Natural killer cell treated with Interleukin-12 subunit alpha and Interleukin-12 subunit beta and Interleukin-15 and Interleukin-18, amount 100 ng/mL, for 72 hours (primary cell): ENCODE measurements at regions not wholly inside any gene's neighbourhood (a gene's known extent, or its start where the extent isn't known, plus 50 kb on each side); places are given as distances from the start of the nearest gene placed in this dataset.
A peak's percentile ranks its signal among the peaks of the same experiment; 100 is the strongest.

Experiments
- ATAC-seq, 2 donors: fragments of 150-1000 bp; cut with Tn5 transposase in 1 of 2; sonication (Bioruptor Pico), chemical (Tn5 transposase) in 1 of 2; 2 replicates each; pipeline ENCODE4 v1.10.0; 2021
- DNase-seq: peaks from one replicate; pipeline ENCODE4 v3.0.0; 2022; ENCODE audit warnings: low spot score
- H3K27ac Mint-ChIP-seq, 2 donors: 1 replicate in 1 of 2; 2 replicates in 1 of 2; pipeline ENCODE4 v1.8.0; 2022; ENCODE audit warnings: mixed read lengths in 2 of 2, mild to moderate bottlenecking in 1 of 2, moderate library complexity in 1 of 2
- H3K27me3 Mint-ChIP-seq, 2 donors: 1 replicate in 1 of 2; 2 replicates in 1 of 2; pipeline ENCODE4 v1.8.0; 2022; ENCODE audit warnings: mixed read lengths in 2 of 2
- H3K36me3 Mint-ChIP-seq: one replicate; pipeline ENCODE4 v1.8.0; 2022; ENCODE audit warnings: mixed read lengths
- H3K4me1 Mint-ChIP-seq, 2 donors: 1 replicate in 1 of 2; 2 replicates in 1 of 2; pipeline ENCODE4 v1.8.0; 2022; ENCODE audit warnings: low read depth in 2 of 2, mixed read lengths in 2 of 2, mild to moderate bottlenecking in 1 of 2
- H3K4me3 Mint-ChIP-seq: one replicate; pipeline ENCODE4 v1.8.0; 2022; ENCODE audit warnings: mixed read lengths
- H3K9me3 Mint-ChIP-seq: 2 replicates; pipeline ENCODE4 v1.8.0; 2022; ENCODE audit warnings: mixed read lengths

DNA sequence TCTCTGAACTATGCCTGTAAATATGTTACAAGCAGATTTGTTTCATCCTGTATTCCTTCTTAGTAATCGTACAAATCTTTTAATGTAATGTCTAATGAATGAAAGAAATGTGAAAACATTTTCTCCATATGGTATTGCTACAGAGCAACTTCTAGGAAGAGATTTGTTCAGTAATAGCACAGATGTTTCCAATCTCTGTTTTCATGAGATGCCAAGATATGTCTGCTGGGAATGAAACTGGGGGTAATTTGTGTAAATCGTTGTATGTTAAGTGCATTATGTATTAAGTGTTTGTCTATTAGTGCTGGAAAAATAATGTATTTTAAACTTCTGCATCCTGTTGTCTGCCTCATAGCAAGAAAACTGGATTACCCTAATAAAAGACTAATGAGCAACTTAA is 722.2 kb upstream of the EYS start:
- peaks cover 3% of the 10 kb centered on the region for H3K36me3 Mint-ChIP-seq
- DNase-seq (no peak), ATAC-seq (no peak)
- no peak overlapping the region for H3K4me3 Mint-ChIP-seq
- H3K27me3 Mint-ChIP-seq = no peaks in the 10 kb centered on the region
- no peak overlapping the region for H3K27ac Mint-ChIP-seq
- peaks cover 14% of the 10 kb centered on the region for H3K9me3 Mint-ChIP-seq
- no peaks in the 10 kb centered on the region for H3K4me1 Mint-ChIP-seq

DNA sequence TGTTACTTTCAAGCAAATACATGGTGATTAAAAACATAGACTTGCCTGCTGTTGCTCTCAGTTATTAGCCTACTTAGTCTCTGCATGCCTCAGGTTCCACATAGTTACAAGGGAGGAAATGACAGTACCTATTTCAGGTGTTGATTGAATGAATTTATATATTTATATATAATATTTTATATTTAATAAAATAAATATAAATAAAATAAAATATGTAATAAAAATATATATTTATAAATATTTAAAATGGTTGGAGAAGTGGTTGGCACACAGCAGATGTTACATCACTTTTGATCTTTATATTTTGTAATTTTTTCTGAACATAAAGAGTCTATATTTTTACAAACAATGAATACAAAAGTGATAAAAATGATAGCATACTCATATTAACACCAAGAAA is 716.0 kb upstream of the EYS start:
- H3K4me1 Mint-ChIP-seq = no peaks in the 10 kb centered on the region
- no peak overlapping the region for H3K27ac Mint-ChIP-seq
- H3K4me3 Mint-ChIP-seq = no peak overlapping the region
- H3K9me3 Mint-ChIP-seq = peaks cover 14% of the 10 kb centered on the region
- DNase-seq (no peak), ATAC-seq (no peak)
- no peaks in the 10 kb centered on the region for H3K27me3 Mint-ChIP-seq
- peaks cover 8% of the 10 kb centered on the region for H3K36me3 Mint-ChIP-seq

DNA sequence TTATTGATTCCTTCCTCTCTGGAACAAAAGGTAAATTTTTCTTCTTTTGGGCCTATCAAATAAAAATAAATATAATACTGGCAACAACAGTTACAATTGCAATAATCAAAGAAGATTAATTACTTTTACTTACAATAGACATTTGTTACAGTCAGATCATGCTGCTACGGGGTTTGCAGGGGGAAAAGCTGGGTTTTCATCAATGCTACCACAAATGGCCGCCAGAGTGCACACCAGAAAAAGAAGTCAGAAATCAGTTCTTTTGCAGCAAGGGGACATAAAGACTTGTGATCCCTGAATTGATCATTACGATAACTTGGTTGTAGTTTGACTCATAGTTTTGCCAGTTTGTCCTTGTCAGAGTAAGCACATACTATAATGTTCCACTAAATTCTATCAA is 714.5 kb upstream of the EYS start:
- Mint-ChIP-seq H3K9me3 (peaks cover 21% of the 10 kb centered on the region), H3K4me1 (no peaks in the 10 kb centered on the region), H3K36me3 (peaks cover 8% of the 10 kb centered on the region), H3K27me3 (no peaks in the 10 kb centered on the region), H3K27ac (no peak overlapping the region), H3K4me3 (no peak overlapping the region)
- ATAC-seq (no peak), DNase-seq (no peak)

DNA sequence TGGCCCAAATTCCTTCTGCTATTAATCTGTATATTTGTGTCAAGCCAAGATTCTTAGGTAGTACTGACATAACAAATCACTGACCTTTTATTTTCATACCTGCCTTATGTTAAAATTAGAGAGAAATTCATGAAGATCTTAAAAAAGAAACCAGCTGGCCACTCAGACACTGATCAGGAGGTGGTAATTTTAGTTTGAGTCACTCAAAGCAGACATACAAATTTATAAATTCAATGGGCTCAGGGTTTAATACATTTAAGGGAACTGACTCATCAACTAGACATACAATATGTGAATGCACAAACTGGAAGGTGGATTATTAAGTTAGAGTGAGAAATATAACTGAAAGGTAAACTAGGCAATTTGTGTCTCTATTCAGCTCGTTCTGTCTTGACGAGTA is 711.9 kb upstream of the EYS start:
- ATAC-seq (no peak), DNase-seq (no peak)
- Mint-ChIP-seq H3K36me3 (peaks cover 4% of the 10 kb centered on the region), H3K27ac (no peak overlapping the region), H3K27me3 (no peaks in the 10 kb centered on the region), H3K9me3 (peaks cover 17% of the 10 kb centered on the region), H3K4me3 (no peak overlapping the region), H3K4me1 (no peaks in the 10 kb centered on the region)

DNA sequence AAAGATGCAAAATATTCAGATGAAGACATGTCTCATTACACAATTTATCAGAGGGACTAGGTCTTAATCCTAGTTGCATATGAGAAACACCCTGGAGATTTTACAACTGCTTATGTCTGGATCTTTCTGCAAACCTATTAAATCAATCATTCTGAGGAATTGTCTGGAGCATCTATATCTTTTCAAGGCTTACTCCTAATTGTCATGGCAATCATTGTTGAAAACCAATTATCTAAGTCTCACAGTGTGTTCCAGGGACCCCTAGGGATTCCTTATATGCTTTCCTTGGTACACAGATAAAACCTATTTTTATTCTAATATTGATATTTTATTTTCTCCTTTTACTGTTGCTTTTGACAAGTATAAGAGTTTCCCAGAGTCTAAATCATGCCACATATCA is 696.9 kb upstream of the EYS start:
- Mint-ChIP-seq H3K27me3 (no peaks in the 10 kb centered on the region), H3K9me3 (no peaks in the 10 kb centered on the region), H3K27ac (no peak overlapping the region), H3K4me3 (no peak overlapping the region), H3K36me3 (no peaks in the 10 kb centered on the region), H3K4me1 (no peaks in the 10 kb centered on the region)
- DNase-seq (no peak), ATAC-seq (no peak)

DNA sequence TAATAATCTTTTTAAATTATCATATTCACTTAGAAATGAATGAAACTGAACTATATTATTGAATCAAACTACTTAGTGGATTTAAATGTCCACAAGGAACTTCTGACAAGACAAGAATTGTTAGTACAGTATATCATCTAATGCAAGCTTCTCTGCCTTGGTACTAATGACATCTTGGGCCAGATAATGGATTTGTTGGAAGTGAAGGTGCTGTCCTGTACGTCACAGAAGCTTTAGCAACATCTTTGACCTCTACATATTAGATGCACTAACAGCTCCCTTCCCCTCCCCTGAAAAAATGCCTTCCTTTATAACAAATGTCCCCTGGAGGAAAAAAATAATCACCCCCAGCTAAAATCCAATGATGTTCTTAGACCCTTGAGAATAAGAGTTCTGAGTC is 695.8 kb upstream of the EYS start:
- ATAC-seq (no peak), DNase-seq (no peak)
- no peak overlapping the region for H3K27ac Mint-ChIP-seq
- H3K36me3 Mint-ChIP-seq = no peaks in the 10 kb centered on the region
- no peaks in the 10 kb centered on the region for H3K27me3 Mint-ChIP-seq
- no peaks in the 10 kb centered on the region for H3K9me3 Mint-ChIP-seq
- H3K4me1 Mint-ChIP-seq = no peaks in the 10 kb centered on the region
- no peak overlapping the region for H3K4me3 Mint-ChIP-seq

DNA sequence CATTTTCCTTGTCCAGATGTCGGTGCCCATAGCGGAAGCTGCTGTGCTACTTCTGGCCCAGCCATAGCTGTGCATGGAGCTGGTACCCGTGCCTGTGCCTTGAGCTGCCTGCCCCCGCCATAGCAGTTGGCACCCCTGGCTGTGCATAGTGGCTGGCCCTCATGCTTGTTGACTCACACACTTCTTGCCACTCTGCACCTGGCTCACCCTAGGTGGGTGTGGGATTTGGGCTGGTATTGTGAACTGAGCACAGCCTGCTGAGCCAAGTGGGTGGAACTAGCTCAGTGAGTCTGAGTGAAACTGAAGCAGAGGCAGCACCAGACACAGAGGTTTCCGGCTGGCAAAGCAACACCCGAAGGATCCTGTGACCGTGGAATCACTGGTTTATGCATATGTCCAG is 689.5 kb upstream of the EYS start:
- no peaks in the 10 kb centered on the region for H3K4me1 Mint-ChIP-seq
- ATAC-seq (peak in 1 of 2 donors; percentile 38), DNase-seq (no peak)
- no peak overlapping the region for H3K27ac Mint-ChIP-seq
- no peaks in the 10 kb centered on the region for H3K36me3 Mint-ChIP-seq
- H3K4me3 Mint-ChIP-seq = no peak overlapping the region
- no peaks in the 10 kb centered on the region for H3K27me3 Mint-ChIP-seq
- peaks cover 13% of the 10 kb centered on the region for H3K9me3 Mint-ChIP-seq

DNA sequence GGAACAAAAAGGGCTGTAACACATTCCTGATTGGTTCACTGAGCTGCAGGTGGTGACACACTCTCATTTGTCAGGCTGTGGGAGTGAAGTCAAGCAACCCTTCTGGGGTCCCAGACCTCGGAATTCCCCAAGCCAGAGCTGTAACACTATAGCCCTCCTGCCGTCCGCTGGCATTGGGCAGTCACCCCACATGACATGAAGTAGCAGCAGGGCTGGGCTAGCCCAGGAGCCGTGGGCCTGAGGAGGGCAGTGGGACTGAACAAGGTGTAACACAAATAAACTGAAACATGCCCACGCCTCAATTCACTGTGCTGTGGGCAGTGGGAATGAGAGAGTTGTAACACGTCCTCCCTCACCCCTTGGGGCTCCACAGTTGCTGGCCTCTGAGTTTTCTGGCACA is 689.1 kb upstream of the EYS start:
- no peak for DNase-seq
- Mint-ChIP-seq H3K27ac (no peak overlapping the region), H3K4me3 (no peak overlapping the region), H3K36me3 (no peaks in the 10 kb centered on the region), H3K4me1 (no peaks in the 10 kb centered on the region), H3K9me3 (peaks cover 13% of the 10 kb centered on the region), H3K27me3 (no peaks in the 10 kb centered on the region)
- ATAC-seq = no peak

DNA sequence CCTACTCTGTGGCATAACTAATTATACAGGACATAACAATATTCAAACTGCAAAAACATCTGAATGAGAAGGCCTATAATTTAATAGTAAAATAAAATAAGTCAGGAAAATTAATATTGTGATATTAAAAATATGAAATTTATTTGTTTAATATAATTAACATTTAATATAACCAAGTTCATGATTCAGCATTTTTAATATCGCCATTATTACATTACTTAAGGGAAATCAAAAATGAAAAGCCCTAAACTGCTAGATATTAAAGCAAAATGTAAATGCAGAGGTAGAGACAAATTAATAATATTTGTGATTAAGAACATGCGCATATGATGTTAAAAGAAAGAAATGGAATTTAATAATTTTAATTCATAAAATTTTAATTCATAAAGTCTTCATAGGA is 683.4 kb upstream of the EYS start:
- Mint-ChIP-seq H3K27me3 (no peaks in the 10 kb centered on the region), H3K9me3 (peaks cover 15% of the 10 kb centered on the region), H3K4me1 (no peaks in the 10 kb centered on the region), H3K27ac (no peak overlapping the region), H3K36me3 (no peaks in the 10 kb centered on the region), H3K4me3 (no peak overlapping the region)
- DNase-seq = no peak
- no peak for ATAC-seq

DNA sequence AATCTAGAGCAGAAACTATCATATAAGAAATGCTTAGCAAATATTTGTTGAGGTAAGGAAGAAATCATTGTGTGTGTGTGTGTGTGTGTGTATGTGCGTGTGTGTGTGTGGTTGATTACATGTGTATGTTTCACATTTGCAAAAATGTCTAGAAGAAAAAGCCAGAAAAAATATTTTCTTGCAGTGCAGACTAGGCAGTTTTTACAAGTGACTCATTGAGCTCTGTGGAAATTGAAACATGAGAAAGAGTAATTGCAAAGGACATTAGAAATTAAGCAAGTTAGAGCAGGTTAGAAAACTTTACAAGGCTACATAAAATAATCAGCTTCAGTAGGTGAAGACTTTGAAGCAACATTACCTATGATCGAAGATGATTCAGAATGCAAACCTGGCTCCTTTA is 669.0 kb upstream of the EYS start:
- Mint-ChIP-seq H3K4me1 (no peaks in the 10 kb centered on the region), H3K9me3 (peaks cover 45% of the 10 kb centered on the region), H3K27me3 (no peaks in the 10 kb centered on the region), H3K4me3 (no peak overlapping the region), H3K36me3 (peaks cover 9% of the 10 kb centered on the region), H3K27ac (no peak overlapping the region)
- no peak for ATAC-seq
- DNase-seq = no peak

DNA sequence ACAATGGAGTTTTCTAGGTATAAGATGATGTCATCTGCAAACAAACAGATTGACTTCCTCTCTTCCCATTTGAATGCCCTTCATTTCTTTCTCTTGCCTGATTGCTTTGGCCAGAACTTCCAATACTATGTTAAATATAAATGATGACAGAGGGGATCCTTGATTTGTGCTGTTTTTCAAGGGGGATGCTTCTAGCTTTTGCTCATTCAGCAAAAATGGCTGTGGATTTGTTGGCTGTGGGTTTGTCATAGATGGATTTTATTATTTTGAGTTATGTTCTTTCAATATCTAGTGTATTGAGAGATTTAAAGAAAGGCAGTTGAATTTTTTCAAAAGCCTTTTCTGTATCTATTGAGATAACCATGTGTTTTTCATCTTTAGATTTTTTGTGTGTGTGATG is 662.4 kb upstream of the EYS start:
- no peak overlapping the region for H3K27ac Mint-ChIP-seq
- ATAC-seq (no peak), DNase-seq (no peak)
- H3K9me3 Mint-ChIP-seq = peaks cover 28% of the 10 kb centered on the region
- H3K4me1 Mint-ChIP-seq = no peaks in the 10 kb centered on the region
- no peaks in the 10 kb centered on the region for H3K27me3 Mint-ChIP-seq
- H3K4me3 Mint-ChIP-seq = no peak overlapping the region
- peaks cover 12% of the 10 kb centered on the region for H3K36me3 Mint-ChIP-seq

DNA sequence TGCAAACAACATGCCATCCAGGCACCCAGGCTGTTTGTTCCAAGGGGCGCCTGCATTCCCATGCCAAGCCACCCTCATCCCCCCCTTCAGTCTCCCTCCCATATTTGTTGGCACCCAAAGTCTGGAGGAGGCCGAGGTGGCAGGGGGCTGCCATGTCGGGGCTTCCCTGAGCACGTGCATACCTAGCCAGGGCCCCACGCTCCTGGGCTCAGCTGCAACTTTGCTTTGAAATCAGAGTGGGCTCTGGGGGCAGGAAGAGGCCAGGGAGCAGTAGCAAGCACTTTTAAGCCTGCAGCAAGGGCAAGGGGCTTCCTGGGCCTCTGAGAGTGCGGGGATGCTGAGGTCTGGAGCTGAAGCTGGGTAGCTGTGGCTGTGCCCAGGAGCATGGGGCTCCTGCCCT is 655.9 kb upstream of the EYS start:
- ATAC-seq = no peak
- Mint-ChIP-seq H3K36me3 (no peaks in the 10 kb centered on the region), H3K4me3 (no peak overlapping the region), H3K27me3 (no peaks in the 10 kb centered on the region), H3K27ac (no peak overlapping the region), H3K4me1 (no peaks in the 10 kb centered on the region), H3K9me3 (peaks cover 3% of the 10 kb centered on the region)
- no peak for DNase-seq

DNA sequence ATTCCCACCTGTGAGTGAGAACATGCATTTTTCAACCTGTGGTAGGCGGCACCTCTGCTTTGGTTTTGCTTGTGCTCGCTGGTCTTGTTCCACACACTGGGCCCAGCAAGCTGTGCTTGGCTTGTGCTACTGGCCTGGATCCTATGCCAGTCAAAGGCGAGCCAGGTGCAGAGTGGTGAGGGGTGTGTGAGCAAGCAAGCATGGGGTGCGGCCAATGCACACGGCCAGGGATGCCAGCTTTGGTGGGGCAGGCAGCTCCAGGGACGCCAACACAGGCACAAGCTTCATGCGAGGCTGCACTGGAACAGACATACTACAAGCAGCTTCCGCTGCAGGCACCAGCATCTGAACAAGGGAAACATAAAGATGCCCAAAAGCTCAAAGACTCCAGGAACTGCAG is 654.9 kb upstream of the EYS start:
- Mint-ChIP-seq H3K27me3 (no peaks in the 10 kb centered on the region), H3K4me3 (no peak overlapping the region), H3K9me3 (peaks cover 4% of the 10 kb centered on the region), H3K4me1 (no peaks in the 10 kb centered on the region), H3K27ac (no peak overlapping the region), H3K36me3 (no peaks in the 10 kb centered on the region)
- ATAC-seq (no peak), DNase-seq (no peak)

DNA sequence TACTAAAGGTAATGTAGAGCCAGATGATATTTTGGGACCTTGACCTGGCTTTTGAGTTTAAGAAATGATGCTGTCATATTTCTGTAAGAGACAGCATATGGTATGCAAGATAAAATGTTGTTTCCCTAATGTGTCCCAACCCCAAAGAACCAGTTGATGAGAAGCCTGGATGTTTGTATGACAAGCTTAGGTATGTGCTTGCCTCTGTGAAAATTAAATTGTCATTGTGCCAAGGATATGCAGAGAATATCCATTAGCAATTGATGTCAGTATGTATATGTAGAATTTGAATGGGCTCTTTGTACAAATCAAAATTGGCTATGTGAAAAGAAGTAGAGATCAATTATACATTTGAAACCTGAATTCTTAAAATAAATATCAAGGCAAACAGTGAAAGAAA is 650.8 kb upstream of the EYS start:
- DNase-seq (no peak), ATAC-seq (no peak)
- Mint-ChIP-seq H3K4me3 (no peak overlapping the region), H3K27ac (no peak overlapping the region), H3K27me3 (no peaks in the 10 kb centered on the region), H3K4me1 (no peaks in the 10 kb centered on the region), H3K36me3 (no peaks in the 10 kb centered on the region), H3K9me3 (peaks cover 9% of the 10 kb centered on the region)

DNA sequence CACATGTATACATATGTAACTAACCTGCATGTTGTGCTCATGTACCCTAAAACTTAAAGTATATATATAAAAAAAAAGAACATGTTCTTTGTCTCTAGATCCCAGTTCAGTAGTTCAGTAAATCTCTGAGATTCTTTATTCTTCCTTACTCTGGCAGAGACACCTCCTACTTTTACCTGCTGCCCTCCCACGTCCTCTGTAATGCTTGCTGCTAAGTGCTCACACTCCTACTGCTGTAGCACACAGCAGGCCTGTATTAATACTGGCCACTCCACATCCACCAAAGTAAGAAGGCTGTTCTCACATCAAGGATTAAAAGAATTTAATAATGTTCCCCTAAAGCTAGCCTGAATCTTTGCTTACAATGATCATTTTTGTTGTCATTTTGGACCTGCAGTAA is 648.4 kb upstream of the EYS start:
- no peak overlapping the region for H3K4me3 Mint-ChIP-seq
- H3K27me3 Mint-ChIP-seq = no peaks in the 10 kb centered on the region
- H3K27ac Mint-ChIP-seq = no peak overlapping the region
- no peak for ATAC-seq
- DNase-seq = no peak
- no peaks in the 10 kb centered on the region for H3K36me3 Mint-ChIP-seq
- H3K4me1 Mint-ChIP-seq = no peaks in the 10 kb centered on the region
- peaks cover 8% of the 10 kb centered on the region for H3K9me3 Mint-ChIP-seq

DNA sequence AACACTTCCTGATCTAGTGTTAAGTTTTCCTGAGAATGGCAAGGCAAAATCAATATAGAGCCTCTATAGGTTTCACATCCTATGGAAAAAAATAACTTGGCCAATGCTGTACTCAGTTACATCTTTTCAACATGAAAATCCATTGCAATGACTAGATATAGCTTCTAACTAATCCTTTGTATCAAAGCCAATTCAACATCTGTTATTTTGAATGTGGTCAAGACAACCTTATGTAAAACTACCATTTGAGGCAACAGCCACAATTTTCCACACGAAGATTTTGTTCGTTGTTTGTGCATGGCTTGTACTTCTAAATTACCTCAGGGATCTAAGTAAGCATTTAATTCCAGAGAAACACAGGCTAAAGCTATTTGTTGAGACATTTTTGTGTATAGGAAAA is 637.8 kb upstream of the EYS start:
- H3K27me3 Mint-ChIP-seq = no peaks in the 10 kb centered on the region
- no peak overlapping the region for H3K27ac Mint-ChIP-seq
- no peak for DNase-seq
- no peaks in the 10 kb centered on the region for H3K4me1 Mint-ChIP-seq
- peaks cover under 1% of the 10 kb centered on the region for H3K36me3 Mint-ChIP-seq
- H3K9me3 Mint-ChIP-seq = peaks cover 22% of the 10 kb centered on the region
- ATAC-seq = no peak
- H3K4me3 Mint-ChIP-seq = no peak overlapping the region
